ENCODE measurements at regions not wholly inside any gene's neighbourhood (a gene's known extent, or its start where the extent isn't known, plus 50 kb on each side); places are given as distances from the start of the nearest gene placed in this dataset.
"Not testable (repeated sequence)": the region's sequence is repeated elsewhere in the genome, so short reads cannot be mapped to it uniquely, and the experiment has no call there.

DNA sequence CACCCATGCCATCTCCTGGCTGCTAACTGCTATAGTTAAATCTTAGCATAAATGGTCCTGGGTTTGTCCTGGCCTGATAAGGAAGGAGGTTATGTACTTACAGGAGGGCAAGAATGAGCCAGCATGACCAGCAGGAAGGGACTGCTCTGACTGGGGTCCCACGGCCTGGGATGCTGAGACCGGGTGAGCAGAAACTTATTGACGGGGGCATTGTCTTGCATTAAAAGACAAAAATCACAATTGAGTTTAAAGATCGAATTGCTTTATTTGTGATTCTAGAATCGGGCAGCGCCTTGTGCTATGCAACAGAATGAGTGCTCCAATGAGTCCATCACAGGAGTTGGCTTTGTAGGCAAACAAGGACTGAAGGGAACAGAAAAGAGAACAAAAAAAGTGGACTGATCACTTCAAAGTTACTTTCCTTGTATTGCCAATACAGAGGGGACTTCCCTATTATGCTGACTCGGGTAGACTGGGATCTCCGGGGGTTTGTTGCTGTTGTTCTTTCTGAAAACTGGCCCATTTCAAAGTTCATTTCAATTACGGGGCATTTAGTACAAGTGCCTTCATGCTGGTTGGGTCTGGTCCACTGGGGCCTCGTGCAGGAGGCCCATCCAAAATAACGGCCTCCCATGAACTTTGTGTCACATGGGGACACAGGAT lies 87.1 kb upstream of the SLC66A3 start:
- DNase-seq (ENCODE audit: low read depth in 2 of 3, low spot score in 2 of 3): no peak

DNA sequence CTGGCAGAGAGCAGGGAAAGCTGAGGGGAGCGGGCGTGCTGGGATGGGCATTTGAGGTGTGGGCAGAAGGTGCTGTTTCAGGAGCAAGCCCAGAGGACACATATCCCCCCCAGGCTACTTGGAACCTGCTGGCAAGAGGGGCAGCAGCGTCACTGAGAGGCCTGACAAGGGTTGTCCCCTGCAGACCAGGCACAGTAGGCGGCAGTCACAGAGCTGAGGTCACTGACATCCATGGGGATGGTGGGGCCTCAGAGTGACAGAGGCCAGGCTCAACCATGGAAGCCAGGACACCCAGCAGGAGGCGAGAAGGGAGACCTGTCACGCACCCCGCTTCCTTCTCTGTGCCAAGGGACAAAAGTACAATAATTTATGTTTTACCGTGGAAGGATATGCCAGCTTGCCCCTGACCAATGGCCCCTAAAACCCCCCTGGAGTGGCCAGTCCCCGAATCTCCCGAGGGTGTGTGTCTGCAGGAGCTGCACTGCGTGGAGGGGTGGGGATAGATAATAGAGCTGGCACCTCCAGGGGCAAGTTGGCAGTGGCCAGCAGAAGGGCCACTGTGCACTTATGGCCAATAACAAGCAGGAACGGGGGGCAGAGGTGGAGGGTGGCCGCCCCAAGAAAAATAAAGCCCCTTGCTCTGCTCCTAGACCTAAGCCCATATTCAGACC lies 86.3 kb upstream of the SLC66A3 start:
- DNase-seq (ENCODE audit: low read depth in 2 of 3, low spot score in 2 of 3): no peak

DNA sequence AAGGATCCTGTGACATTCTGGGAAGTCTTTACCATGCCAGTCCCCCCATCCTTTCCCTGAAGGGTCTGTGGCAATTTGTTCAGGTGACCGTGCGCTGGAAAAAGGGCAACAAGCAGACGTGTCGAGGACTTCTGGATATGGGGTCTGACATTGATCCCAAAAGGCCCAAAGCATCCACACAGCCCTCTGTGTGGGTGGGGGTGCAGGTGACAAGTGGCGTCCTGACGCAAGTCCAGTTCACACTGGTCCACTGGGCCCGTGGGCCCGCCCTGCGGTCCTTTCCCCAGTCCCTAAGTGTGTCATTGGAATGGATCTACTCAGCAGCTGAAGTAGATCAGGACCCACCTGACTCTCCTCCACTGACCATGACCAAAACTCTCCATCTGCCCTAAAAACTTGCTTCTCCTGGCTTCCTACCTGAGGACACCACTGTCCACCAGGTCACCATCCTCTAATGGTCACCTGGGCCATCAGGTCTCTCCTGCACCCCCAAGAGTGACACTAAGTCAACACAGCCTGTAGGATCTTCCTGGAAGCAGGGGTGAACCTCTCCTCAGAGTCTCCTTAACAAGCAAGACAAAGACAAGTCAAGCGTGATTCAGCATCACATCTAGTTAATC lies 85.6 kb upstream of the SLC66A3 start:
- DNase-seq (ENCODE audit: low read depth in 2 of 3, low spot score in 2 of 3): no peak

DNA sequence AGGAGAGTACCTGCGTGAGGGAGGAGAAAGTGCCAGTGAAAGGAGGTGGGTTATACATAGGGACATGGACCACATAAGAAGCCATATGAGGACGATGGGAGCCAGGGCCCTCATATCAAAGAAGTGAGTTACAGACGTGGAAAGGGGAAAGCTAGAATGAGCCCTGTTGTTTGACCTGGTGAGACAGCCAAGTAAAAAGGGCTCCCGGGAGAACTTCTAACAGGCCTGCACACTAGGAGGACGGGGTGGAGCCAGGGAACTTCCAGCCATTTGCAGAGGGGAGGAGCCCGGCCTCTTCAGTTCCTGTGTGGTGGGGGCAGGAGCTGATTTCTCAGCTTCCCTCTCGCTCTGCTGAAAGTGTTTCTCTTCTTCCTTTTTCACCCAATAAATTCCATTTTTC lies 84.1 kb upstream of the SLC66A3 start:
- no peak for DNase-seq (ENCODE audit: low read depth in 2 of 3, low spot score in 2 of 3)

DNA sequence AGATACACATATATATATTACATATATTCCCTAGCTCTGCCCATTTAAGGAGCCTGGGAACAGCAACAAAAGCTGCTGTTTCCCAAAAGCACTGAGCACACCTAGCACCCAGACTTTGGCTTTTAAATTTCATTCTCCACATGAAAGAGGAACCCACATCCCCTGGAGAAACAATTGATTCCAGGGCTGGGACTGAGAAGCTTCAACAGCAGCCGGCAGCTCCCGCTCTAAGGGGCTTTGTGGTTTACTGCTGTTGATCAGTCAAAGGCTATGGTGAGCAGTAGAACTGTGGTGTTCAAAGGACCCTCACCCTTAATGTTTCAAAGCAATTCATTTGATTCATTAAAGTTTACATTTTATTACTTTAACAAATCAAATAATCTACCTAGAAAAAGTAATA lies 83.3 kb upstream of the SLC66A3 start:
- no peak for DNase-seq (ENCODE audit: low read depth in 2 of 3, low spot score in 2 of 3)

DNA sequence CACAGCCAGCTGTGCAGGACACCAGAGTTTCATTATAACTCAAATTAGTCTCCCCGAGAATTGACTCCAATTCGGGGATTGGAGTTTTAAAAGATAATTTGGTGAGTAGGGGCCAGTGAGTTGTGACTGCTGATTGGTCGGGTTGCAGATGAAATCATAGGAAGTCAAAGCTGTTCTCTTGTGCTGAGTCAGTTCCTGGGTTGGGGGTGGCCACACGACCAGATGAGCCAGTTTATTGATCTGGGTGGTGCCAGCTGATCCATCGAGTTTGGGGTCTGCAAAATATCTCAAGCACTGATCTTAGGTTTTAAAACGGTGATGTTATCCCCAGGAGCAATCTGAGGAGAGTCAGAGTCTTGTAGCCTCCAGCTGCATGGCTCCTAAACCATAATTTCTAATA lies 82.7 kb upstream of the SLC66A3 start:
- no peak for DNase-seq (ENCODE audit: low read depth in 2 of 3, low spot score in 2 of 3)

DNA sequence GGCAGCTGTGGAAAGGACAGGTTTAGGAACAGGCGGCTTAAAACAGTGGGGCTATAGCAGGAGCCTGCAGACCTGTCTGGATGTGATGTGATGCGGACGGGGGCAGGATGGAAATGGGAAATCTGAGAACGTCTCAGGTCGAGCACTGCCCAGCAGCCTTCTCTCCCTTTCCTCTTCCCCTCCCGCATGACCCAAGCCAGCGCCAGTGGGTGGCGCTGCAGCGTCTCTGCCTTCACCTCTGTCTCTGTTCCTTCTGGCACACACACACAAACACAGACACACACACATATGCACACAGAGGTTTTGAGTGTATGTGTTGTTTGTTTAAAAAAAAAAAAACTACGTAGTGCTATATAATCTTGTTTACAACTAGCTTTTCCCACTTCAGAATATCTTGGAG lies 82.0 kb upstream of the SLC66A3 start:
- peak in 2 of 3 donors; percentile 13 to 30 for DNase-seq (ENCODE audit: low read depth in 2 of 3, low spot score in 2 of 3)

DNA sequence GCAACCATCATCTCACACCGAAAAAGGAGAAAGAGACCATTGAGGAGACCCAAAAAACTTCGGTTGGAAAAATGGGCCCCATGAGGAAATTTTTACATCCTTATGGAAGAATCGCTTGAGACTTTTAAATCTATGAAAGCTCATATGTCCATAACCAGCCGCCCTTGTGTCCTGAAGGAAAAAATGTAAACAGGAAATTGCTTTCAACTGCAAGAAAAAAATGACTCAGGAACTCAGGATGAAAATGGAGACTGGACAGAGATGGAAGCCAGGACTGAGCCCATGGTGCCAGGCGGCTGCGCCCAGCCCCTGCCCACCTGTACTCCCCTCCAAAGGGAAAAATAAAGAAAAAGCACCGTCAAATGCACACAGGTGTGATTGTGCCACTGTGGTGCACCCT lies 81.5 kb upstream of the SLC66A3 start:
- DNase-seq (ENCODE audit: low read depth in 2 of 3, low spot score in 2 of 3): no peak

DNA sequence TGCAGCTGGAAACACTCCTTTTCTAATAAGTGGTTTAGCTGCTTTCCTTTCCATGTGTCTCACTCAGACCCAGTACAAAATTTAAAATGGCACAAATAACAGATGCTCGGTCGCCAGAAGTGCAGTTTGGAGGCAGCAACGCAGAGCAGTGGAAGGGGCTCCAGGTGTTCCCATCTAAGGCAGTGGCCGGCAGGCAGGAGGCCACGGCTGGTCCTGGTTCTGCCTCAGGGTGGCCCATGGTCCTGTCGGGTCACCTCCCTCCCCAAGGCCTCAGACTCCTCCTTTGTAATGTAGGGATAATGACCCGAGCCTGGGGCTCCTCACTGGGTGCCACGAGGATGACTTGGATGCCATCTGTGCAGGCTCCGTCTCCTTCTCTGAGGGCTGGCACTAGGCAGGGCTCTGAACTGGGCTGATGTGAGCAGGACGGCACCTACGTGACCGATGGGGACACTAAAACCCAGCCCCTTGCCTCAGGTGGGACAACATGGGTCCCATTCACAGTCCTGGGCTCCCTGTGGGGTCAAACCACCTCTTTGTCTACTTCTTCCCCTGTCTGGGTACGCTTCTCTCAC lies 80.9 kb upstream of the SLC66A3 start:
- DNase-seq (ENCODE audit: low read depth in 2 of 3, low spot score in 2 of 3): no peak

DNA sequence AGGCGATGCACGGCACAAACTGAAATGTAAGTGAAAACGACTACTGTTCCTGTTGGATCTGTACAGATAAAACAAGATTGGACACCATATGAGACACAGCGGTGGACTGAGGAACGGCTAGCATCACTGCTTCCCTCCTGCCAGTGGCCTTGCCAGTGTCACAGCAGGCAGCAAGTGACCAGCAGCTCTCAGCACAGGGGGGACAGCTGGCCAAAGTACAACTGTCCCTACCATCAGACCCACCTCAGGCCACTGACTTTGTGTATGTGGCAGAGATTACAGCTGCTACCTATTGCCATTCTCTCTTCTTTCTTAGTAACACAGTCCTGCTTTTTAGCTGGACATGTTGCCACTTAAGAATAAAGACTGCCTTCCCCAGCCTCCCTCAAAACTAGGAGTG lies 80.0 kb upstream of the SLC66A3 start:
- DNase-seq (ENCODE audit: low read depth in 2 of 3, low spot score in 2 of 3): no peak

DNA sequence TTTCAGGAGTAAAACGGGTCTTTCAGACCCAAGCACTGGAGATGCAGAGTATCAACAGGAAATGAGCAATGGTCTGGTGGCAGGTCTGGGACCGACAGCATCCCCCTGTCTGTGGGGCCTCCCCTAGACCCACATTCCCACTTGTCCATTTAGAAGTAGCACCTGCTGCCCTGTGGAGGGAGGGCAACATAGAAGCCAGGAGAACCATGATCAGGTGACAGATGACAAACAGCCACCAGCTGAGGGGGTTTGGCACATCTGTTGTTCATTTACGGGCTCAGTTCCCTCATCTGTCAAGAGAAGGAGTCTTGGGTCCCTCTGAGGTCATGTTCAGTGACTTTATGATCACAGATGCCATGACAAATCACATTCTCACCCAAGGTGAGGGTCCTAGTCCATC lies 77.9 kb upstream of the SLC66A3 start:
- DNase-seq (ENCODE audit: low read depth in 2 of 3, low spot score in 2 of 3): no peak

DNA sequence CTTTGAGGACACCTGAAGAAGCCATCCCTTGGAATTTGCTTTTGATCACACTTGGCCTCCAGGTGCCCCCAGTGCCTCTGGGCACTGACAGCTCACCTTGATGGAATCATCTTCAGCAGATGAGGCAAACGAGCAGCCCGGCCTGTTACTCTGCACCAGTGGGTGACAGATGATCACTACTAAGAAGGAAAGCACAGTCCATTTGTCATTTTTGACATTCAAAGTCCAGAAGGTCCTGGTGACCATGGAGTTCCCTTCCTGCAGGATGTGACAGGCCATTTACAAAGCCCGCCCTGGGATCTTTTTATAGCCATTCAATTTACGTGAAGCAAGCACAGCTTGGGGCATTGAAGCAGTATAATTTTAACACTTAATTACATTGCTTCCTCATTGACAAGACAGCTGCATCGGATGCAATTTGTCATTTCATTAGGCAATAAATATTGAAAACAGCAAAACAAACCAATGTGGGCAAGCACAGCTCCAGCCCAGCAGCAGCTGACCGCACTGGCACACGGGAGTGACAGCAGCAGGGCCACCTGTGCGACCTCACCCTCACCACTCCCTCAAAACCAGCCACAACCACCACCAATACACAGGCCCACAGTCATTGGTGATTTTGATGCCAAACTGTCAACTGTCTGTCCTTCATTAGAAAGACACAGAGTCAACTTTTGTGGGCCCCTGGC lies 76.0 kb upstream of the SLC66A3 start:
- DNase-seq (ENCODE audit: low read depth in 2 of 3, low spot score in 2 of 3): no peak

DNA sequence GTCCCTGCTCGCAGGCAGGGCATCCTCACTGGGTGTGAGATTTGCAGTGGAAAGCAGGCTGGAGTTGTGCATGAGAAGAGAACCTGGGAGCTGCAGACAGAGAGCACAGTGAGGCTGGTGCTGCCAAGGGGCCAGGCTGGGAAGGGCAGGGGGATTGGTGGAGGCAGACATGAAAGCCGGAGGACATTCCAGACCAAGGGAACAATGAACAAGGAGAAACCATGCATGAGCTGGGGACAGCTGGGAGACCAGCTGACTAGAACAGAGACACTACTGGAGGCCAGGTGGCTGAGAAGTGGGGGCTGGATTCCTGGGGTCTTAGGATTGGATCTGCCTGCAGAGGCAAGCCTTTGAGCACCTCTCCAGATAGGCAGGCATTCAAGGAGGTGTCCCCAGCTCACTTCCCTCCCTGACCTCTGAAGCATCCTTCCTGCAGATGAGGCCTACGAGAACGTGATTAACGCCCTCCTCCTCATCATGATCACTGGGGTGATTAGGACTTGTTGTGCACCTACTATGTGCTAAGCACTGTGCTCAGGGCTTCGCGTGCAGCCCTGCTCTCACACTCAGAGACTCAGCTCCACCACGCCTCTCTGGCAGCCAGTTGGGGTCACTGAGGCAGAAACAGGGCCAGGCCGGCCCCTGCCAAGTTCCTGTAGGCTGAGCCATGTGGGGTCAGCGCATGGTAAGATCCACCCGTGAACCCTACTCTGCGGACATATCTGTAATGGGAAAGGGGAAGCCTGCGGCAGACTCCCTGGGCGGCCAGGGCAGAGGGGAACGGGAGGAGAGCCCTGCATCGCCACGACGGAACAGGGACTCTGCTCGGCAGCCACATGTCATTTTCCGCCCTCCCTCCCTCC lies 74.8 kb upstream of the SLC66A3 start:
- DNase-seq (ENCODE audit: low read depth in 2 of 3, low spot score in 2 of 3): no peak

DNA sequence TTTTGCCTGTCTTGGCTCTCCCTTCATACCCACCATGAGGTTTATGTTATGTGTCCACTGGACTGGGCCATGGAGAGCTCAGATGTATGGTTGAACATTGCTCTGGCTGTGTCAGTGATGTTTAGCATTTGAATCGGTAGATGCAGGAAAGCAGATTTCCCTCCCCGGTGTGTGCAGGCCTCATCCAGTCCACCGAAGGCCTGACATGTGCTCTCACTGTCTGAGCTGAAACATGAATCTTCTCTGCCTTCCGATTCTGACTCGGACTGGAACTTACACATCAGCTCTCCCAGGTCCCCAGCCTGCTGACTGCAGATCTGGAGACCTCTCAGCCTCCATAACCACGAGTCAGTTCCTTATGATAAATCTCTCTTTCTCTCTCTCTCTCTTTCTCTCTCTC lies 72.4 kb upstream of the SLC66A3 start:
- no peak for DNase-seq (ENCODE audit: low read depth in 2 of 3, low spot score in 2 of 3)

DNA sequence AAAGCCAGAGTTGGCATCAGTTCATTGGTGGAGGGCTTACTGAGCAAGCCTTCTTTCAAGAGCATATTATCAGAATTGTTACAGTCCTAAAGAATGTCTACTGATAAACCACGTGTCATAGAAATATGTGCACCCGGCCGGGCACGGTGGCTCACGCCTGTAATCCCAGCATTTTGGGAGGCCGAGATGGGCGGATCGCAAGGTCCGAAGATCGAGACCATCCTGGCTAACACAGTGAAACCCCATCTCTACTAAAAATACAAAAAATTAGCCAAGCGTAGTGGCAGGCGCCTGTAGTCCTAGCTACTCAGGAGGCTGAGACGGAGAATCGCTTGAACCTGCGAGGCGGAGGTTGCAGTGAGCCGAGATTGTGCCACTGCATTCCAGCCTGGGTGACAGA lies 66.4 kb upstream of the SLC66A3 start:
- DNase-seq (ENCODE audit: low read depth in 2 of 3, low spot score in 2 of 3): not testable (repeated sequence)

DNA sequence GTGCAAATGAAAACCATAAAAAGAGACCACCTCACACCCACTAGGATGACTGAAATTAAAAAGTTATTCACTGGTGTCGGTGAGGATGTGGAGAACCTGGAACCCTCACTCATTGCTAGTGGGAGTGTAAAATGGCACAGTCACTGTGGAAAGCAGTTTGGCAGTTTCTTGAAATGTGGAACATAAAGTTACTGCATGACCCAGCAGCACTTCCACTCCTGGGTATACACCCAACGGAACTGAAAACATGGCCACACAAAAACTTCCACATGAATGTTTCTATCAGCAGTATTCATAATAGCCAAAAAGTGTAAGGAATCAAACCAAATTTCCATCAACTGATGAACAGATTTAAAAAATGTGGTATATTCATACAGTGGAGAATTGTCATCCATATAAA lies 65.1 kb upstream of the SLC66A3 start:
- peak in 1 of 3 donors; percentile 29 for DNase-seq (ENCODE audit: low read depth in 2 of 3, low spot score in 2 of 3)

DNA sequence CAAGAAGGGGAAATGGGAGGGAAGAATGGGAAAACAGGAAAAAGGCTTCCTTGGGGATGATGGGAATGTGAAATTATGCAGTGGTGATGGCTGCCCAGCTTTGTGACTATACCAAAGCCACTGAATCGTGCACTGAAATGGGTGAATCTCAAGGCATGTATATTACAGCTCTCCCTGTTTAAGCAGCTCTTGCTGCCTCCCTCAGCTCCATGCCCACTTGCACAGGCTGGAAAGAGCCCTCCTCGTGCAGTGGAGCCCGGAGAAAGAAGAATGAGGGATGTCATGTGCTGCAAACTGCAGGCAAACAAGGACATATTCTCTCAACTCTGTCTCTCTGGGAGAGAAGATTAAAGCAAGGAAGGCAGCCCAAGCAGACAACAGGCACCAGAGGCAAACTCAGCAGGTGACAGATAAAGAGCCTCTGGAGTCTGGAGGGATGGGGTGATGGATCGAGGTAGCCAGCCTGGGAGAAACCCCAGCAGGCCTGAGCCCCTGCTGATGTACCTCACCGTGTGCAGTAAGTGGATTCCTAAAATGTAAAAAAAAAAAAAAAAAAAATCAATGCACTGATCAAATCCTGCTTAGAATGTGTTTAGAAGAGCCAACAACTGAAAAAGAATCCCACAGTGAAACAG lies 62.4 kb upstream of the SLC66A3 start:
- DNase-seq (ENCODE audit: low read depth in 2 of 3, low spot score in 2 of 3): no peak

DNA sequence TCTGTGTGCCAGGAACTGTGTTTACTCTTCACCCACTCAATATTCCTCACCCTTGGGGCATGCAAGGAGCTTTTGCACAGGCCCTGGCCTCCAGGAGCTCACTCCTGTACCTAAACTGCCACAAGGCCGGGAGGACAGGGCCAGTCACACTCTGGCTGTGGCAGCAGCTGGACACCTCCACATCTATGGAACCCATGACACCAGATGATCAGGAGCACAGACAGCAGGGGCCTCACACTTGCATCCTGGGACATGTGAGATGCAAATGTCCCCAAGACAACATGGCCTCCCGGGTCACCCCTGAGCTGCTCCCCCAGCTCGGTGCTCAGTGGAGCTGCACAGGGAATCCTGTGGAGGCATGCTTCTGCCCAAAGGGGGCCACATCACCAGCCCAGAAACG lies 61.8 kb upstream of the SLC66A3 start:
- DNase-seq (ENCODE audit: low read depth in 2 of 3, low spot score in 2 of 3): no peak

DNA sequence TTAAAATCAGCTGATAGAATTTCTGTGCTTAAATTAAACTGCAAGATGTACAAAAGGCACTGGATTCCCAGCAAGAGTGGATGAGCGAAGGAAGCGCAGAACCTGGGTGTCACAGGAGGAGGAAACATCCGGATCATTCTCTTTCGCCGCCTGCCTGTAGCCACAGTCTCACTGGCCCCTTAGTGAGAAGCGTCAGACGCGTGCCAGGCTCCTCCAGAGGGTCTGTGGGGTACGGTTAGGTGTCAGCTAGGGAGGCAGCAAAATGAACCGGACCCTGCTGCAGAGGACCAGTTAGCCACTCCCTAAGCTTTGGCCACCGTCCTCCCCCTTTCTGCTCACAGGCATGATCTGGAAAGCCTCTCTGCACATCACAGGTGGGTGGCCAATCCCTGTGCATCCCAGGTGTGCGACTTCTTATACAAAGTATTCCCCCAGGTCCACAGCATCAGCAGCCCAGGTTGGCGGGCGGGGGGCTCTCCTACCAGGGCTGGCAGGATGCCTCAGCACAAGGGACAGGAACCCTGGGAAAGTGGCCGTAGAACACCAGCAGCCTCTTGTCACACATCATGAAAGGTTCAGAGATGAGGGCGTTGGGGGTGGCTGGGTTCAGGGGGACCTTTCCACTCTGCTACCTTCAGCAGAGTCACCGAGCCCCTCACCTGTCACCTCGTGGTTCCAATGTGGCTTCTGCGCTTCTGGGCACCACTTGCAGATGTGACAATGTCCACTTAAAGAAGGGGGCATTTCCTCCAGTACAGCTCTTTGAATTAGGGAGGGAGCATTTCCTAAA lies 61.1 kb upstream of the SLC66A3 start:
- DNase-seq (ENCODE audit: low read depth in 2 of 3, low spot score in 2 of 3): no peak

Data from hematopoietic multipotent progenitor cell (in vitro differentiated cells).